Subcutaneous abdominal adipose tissue (tissue), 5 donors: ENCODE measurements at regions not wholly inside any gene's neighbourhood (a gene's known extent, or its start where the extent isn't known, plus 50 kb on each side); places are given as distances from the start of the nearest gene placed in this dataset.
"Not testable (repeated sequence)": the region's sequence is repeated elsewhere in the genome, so short reads cannot be mapped to it uniquely, and the experiment has no call there.

Experiments
- H3K27ac ChIP-seq: one replicate; pipeline ENCODE4 v1.7.0; 2013; ENCODE audit warnings: low read depth, mild to moderate bottlenecking, inconsistent platforms, low read length, moderate library complexity
- H3K27me3 ChIP-seq, 5 donors: one replicate each; pipeline ENCODE4 v1.7.0; 2013; ENCODE audit warnings: low read length in 5 of 5, inconsistent platforms in 1 of 5; ENCODE audit not compliant: control insufficient read depth in 5 of 5, insufficient read depth in 4 of 5
- H3K36me3 ChIP-seq, 5 donors: one replicate each; pipeline ENCODE4 v1.7.0; 2013; ENCODE audit warnings: low read length in 5 of 5; ENCODE audit not compliant: control insufficient read depth in 5 of 5, insufficient read depth in 5 of 5
- H3K4me1 ChIP-seq, 5 donors: one replicate each; pipeline ENCODE4 v1.7.0; 2013; ENCODE audit warnings: low read length in 5 of 5, mild to moderate bottlenecking in 3 of 5, moderate library complexity in 1 of 5; ENCODE audit not compliant: control insufficient read depth in 5 of 5, insufficient read depth in 5 of 5
- H3K4me3 ChIP-seq, 5 donors: one replicate each; pipeline ENCODE4 v1.7.0; 2013; ENCODE audit warnings: low read length in 5 of 5, low read depth in 1 of 5
- H3K9ac ChIP-seq, 5 donors: one replicate each; pipeline ENCODE4 v1.7.0; 2013; ENCODE audit warnings: low read length in 5 of 5, mild to moderate bottlenecking in 4 of 5, moderate library complexity in 3 of 5
- H3K9me3 ChIP-seq, 5 donors: one replicate each; pipeline ENCODE4 v1.7.0; 2013; ENCODE audit warnings: low read length in 5 of 5; ENCODE audit not compliant: control insufficient read depth in 5 of 5
- donor health status: healthy.
- donor health status: healthy.
- donor health status: healthy.
- donor health status: healthy.
- donor health status: healthy.

DNA sequence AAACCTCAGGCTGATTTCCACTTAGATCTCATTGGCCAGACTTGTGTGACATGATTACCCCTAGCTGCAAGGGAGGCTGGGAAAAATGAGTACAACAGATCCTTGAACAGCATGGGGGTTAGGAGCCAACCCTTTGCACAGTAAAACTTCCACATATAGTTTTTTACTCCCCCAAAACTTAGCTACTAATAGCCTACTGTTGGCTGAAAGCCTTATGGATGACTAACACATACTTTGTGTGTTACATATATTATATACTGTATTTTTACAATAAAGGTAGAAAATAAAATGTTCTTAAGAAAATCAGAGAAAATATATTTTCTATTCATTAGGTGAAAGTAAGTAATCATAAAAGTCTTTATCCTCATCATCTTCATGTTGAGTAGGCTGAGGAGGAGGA, 217.4 kb downstream of the NMUR2 start:
- no peaks in the 10 kb centered on the region for H3K27me3 ChIP-seq
- peaks cover 0 to 24% (median 7%) of the 10 kb centered on the region in 5 donors for H3K4me1 ChIP-seq
- no peaks in the 10 kb centered on the region for H3K36me3 ChIP-seq
- H3K4me3 ChIP-seq = no peak overlapping the region
- no peak overlapping the region for H3K9ac ChIP-seq
- H3K27ac ChIP-seq = peak overlapping the region; percentile 49
- peaks cover 0 to 6% (median 2%) of the 10 kb centered on the region in 5 donors for H3K9me3 ChIP-seq

DNA sequence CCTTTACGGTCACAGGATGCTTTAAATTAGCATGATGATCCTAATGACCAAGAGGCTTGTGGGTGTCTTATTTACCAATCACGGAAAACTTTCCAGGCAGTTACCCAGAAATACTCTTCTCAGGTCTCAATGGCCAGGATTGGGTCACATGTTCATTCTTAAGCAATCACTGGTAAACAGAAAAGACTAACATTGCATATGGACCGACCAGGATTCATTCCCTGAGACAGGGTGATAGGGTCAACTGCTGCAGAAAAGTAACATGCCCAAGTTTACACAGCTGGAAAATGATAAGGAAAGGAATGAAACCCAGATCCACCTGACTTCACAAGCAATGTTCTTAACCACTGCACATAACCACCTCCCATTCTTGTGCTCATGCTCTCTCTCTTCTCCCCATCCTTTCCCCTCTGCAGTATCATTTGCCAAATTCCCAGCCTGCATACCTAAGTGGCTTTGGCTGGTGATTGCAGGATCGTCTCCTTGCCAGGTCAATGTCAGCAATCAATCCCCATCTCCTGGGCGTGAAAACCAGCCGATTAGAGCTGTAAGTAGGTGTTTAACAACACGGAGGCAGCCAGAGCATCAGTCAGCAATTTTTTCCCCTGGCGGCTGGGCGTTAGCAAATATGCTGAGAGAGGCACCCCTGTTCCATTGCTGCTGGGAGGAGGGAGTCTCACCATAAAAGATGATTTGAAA, 219.4 kb downstream of the NMUR2 start:
- no peak overlapping the region for H3K27ac ChIP-seq
- H3K9me3 ChIP-seq = peaks cover 0 to 2% (median 0%) of the 10 kb centered on the region in 5 donors
- H3K4me1 ChIP-seq = peaks cover 0 to 24% (median 7%) of the 10 kb centered on the region in 5 donors
- no peak overlapping the region for H3K4me3 ChIP-seq
- H3K27me3 ChIP-seq = no peaks in the 10 kb centered on the region
- H3K36me3 ChIP-seq = no peaks in the 10 kb centered on the region
- H3K9ac ChIP-seq = no peak overlapping the region

DNA sequence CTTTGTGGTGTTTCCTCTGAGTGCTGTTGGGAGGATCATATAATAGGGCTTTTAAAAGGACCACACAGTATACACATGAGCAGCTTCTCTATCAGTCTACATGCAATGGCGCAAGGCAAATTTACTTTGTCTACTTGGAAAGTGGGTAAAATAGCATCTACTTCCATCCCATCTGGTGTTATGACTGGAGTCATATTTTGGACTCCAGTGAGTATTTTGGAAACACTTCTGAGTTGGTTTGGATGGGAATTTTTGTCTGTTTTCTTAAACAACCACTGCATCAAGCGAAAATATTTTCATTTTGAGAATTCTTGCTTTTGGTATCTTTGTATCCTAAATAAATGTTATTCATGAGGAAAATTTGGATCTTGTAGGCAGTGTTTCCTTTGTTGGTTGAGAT, 220.8 kb downstream of the NMUR2 start:
- Histone ChIP-seq H3K27me3 (no peaks in the 10 kb centered on the region), H3K9ac (no peak overlapping the region), H3K4me1 (peaks cover 0 to 24% (median 7%) of the 10 kb centered on the region in 5 donors), H3K4me3 (no peak overlapping the region), H3K36me3 (no peaks in the 10 kb centered on the region), H3K9me3 (peaks cover 0 to 2% (median 0%) of the 10 kb centered on the region in 5 donors), H3K27ac (no peak overlapping the region)

DNA sequence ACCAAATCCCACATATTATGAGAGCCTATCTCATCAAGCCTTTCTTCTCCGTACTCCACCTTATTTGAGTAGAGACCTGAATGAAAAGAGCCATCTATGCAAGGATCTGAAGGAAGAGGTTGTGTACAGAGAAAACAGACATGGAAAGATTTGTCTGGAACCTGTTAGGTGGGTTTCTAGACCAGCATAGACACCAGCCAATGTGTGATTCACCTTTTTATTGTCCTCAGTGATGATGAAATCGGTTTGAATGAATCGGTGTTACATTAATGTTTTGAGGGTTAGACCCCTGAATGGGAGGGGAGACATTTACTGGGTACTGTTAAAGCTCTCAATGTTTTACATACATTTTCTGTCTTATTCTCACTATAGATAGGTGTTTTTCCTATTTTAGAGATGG, 223.6 kb downstream of the NMUR2 start:
- no peaks in the 10 kb centered on the region for H3K27me3 ChIP-seq
- H3K9ac ChIP-seq = no peak overlapping the region
- H3K4me1 ChIP-seq = peaks cover 0 to 10% (median 0%) of the 10 kb centered on the region in 5 donors
- H3K27ac ChIP-seq = no peak overlapping the region
- H3K36me3 ChIP-seq = no peaks in the 10 kb centered on the region
- no peaks in the 10 kb centered on the region for H3K9me3 ChIP-seq
- no peak overlapping the region for H3K4me3 ChIP-seq

- no peaks in the 10 kb centered on the region for H3K36me3 ChIP-seq
- no peaks in the 10 kb centered on the region for H3K27me3 ChIP-seq
- no peak overlapping the region for H3K9ac ChIP-seq
- H3K9me3 ChIP-seq = no peaks in the 10 kb centered on the region
- H3K4me3 ChIP-seq = no peak overlapping the region
- no peaks in the 10 kb centered on the region for H3K4me1 ChIP-seq
- no peak overlapping the region for H3K27ac ChIP-seq
These were observed 226.8 kb downstream of the NMUR2 start for GRCh38 chr5:152178350-152178699.

GRCh38 chr5:152177626-152178349, 227.3 kb downstream of the NMUR2 start:
- H3K36me3 ChIP-seq = no peaks in the 10 kb centered on the region

DNA sequence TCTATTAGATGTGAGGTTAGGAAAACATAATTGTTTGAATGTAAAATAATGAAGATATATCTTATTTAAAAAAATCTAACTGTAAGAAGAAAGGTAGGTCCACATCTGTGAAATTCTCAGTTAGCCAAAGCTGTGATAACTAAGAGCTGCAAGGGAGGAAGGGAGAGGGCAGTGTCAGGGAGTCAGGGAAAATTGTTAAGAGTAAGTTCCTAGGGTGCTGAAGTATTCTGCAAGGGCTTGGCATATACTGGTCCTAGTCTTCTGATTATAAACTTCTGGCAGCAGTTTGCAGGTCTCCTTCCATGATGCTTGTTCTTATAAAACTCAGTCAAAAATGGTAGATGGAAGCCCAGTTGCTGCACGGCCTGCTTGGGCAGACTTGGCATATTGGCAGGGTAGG, 233.2 kb downstream of the NMUR2 start:
- H3K9ac ChIP-seq = peak overlapping the region in 1 of 5 donors; percentile 7
- H3K27ac ChIP-seq = no peak overlapping the region
- no peaks in the 10 kb centered on the region for H3K9me3 ChIP-seq
- no peaks in the 10 kb centered on the region for H3K36me3 ChIP-seq
- no peaks in the 10 kb centered on the region for H3K27me3 ChIP-seq
- peaks cover 0 to 4% (median 0%) of the 10 kb centered on the region in 5 donors for H3K4me1 ChIP-seq
- H3K4me3 ChIP-seq = no peak overlapping the region

More at GRCh38 chr5:152177626-152178349, 227.3 kb downstream of the NMUR2 start:
- Histone ChIP-seq H3K27me3 (no peaks in the 10 kb centered on the region), H3K9ac (no peak overlapping the region), H3K9me3 (no peaks in the 10 kb centered on the region), H3K4me3 (no peak overlapping the region), H3K27ac (no peak overlapping the region), H3K4me1 (no peaks in the 10 kb centered on the region)

- Histone ChIP-seq H3K36me3 (no peaks in the 10 kb centered on the region), H3K27ac (no peak overlapping the region), H3K27me3 (no peaks in the 10 kb centered on the region), H3K9me3 (no peaks in the 10 kb centered on the region), H3K4me3 (no peak overlapping the region), H3K4me1 (peaks cover 0 to 4% (median 0%) of the 10 kb centered on the region in 5 donors), H3K9ac (no peak overlapping the region)
These were observed 234.7 kb downstream of the NMUR2 start for GRCh38 chr5:152170350-152170749.

DNA sequence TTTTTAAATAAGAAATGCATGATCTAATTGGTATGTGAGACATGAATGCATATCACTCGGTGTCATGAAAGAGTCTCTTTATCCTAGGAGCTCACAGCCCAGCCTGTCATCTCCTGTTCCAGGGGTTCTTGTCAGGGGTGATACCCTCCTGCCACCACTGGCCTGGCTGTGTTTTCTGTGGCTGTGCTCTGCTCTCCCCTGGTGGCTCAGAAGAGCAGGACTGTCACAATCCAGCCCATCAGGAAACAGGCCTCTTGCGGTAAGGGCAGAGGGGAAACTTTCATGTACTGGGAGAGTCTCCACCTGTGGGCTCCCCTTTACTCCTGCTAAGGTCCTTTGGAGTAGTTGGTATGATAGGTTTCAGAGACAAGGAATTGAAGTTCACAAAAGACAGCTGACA, 240.2 kb upstream of the GLRA1 start:
- H3K4me3 ChIP-seq = no peak overlapping the region
- no peaks in the 10 kb centered on the region for H3K9me3 ChIP-seq
- H3K9ac ChIP-seq = no peak overlapping the region
- no peak overlapping the region for H3K27ac ChIP-seq
- H3K4me1 ChIP-seq = no peaks in the 10 kb centered on the region
- no peaks in the 10 kb centered on the region for H3K27me3 ChIP-seq
- H3K36me3 ChIP-seq = no peaks in the 10 kb centered on the region

GRCh38 chr5:152159894-152160293, 235.2 kb upstream of the GLRA1 start:
- H3K4me3 ChIP-seq, H3K9me3 ChIP-seq, H3K4me1 ChIP-seq, H3K27ac ChIP-seq, H3K9ac ChIP-seq, H3K27me3 ChIP-seq, H3K36me3 ChIP-seq: not testable (repeated sequence)
